ENCODE measurements at regions not wholly inside any gene's neighbourhood (a gene's known extent, or its start where the extent isn't known, plus 50 kb on each side); places are given as distances from the start of the nearest gene placed in this dataset.

DNA sequence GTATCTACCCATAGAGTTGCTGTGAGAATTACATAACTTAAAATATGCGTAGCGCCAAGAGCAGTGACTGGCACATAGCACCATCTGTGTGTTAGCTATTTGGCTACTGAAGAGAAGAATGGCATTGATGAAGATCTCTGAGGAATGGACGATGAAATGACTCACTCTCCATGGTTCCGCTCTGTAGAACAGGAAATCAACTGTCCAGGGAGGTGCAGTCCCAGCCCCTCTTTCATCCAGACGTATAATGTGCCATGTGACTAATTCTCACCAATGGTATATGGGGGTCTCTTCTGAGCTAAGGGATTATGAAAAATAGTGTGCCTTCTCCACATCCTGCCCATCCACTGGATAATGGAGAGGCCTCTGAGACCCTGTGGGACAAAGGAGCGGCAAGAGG lies 254.8 kb downstream of the CYP26B1 start:
- no peak for DNase-seq (ENCODE audit: low read depth in 2 of 2)

DNA sequence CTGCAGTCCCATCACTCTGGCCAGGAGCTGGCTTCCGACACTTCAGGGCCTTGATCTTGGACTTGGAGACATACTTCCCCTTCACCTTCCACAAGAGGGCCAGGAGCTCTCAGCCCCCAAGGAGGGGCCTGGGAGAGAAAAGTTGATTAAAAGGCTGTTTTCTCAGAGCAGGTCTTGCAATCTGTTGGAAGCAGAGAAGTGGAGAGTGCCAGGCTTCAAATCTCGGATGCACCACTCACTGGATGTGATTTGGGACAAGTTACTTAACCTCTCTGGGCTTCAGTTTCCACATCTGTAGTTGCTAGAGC lies 255.3 kb downstream of the CYP26B1 start:
- no peak for DNase-seq (ENCODE audit: low read depth in 2 of 2)

DNA sequence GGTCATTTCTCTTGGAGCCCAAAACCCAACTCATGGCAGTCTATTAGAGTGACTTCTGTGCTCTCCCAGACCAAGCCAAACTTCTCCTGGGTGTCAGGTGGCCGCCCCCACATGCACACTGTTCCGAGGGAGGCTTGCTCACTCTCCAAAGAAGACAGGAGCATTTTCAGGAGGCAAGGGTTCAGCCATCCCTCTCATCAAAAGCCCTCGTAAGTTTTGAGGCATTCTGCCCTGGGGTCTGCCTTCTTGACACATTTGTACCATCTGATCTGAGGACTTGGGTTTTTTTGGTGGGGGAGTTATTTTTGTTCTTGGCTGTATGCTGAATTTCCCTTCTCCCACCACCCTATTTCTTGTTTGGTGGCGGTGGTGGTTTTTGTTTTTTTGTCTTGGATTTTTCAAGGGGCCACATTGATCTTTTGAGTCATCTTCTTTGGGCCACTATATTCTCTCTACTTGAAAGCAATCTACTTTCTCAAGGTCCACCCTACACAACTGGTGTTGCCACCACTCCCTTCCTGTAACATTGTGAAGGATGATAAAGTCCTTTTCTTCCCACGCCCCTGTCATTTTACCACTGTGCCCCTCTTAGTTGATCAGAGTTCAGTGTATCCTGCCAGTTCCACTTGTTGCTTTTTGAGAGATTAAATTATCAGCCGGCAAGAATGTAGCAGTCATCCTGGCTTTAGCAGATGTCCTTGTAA lies 255.8 kb downstream of the CYP26B1 start:
- no peak for DNase-seq (ENCODE audit: low read depth in 2 of 2)

DNA sequence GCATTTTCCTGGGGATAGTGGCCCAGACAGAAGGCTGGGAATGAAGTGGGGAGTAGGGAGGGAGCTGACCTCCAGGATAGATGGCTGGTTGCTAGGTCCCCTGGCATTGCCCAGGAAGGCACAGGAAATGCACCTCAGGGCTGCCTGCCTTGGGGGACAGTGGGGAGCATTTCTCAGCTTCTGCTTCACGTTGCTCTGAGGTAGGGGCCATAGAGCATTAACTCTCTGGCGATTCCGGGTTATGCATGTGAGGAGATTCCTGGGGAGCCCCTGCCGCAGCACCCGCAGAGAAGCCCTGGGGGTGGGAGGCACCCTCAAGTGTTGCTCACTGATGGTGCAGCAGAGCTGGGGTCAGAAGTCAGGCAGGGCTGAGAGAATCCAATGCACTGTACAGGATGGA lies 256.5 kb downstream of the CYP26B1 start:
- no peak for DNase-seq (ENCODE audit: low read depth in 2 of 2)

DNA sequence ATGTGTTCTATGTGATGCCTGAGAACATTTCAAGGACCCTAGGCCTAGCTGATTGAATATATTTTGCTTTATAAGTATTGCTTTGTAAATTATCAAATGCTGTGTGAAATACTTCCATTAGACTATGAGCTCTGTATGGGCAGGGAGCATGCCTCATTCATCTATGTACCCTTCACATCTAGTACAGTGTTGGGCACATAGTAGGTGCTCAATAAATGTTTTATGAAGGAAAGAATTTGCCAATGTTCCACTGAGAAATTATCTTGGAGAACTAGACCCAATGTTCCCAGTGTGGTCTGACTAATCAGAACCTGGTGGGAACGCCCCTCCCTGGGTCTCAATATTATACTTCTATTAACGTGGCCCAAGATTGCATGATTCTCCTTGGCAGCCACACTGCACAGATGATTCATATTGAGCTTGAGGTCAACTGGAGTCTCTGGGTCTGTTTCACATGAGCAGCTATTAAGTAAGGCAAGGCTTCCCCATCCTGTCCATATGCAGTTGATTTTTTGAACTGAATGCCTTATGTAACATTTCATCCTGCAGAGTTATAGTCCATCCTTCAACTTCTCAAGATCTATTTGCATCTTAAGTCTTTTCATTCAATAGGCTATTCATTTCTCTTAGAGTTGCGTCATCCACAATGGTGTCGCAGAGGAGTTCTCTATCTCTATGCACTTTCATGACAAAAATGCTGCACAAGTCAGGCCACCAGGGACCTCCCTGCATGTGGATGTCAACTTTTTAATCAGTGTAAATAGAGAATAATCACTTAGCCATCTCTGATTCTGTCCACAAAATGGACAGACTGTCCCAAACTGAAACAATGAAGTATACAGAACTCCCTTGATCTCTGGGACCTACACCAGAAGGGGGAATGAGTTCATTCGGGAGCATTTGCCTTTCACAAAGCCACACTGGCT lies 257.6 kb downstream of the CYP26B1 start:
- DNase-seq (ENCODE audit: low read depth in 2 of 2), result no peak

GRCh38 chr2:71888751-71889445 lies 258.8 kb downstream of the CYP26B1 start:
- DNase-seq (ENCODE audit: low read depth in 2 of 2), result no peak

GRCh38 chr2:71887196-71887595 lies 260.5 kb downstream of the CYP26B1 start:
- no peak for DNase-seq (ENCODE audit: low read depth in 2 of 2)

DNA sequence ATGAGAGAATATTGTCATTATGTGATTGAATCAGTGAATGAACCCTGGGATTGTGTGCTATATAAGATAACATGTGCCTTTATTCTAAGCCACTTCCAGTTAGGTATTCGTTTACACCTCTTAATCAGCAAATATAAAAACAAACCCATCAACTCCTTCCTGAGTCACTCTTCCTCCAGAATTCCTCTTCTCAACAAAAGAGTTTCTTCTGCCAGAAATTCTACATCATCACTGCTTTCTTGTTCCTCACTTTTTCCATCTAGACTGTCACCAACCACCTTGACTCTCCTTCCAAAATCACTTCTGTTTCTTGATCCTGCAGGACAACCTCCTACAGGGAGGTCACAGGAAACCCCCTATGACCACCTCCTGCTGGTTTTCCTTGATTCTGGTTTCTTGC lies 261.4 kb downstream of the CYP26B1 start:
- peak in 1 of 2 donors; percentile 10 for DNase-seq (ENCODE audit: low read depth in 2 of 2)

DNA sequence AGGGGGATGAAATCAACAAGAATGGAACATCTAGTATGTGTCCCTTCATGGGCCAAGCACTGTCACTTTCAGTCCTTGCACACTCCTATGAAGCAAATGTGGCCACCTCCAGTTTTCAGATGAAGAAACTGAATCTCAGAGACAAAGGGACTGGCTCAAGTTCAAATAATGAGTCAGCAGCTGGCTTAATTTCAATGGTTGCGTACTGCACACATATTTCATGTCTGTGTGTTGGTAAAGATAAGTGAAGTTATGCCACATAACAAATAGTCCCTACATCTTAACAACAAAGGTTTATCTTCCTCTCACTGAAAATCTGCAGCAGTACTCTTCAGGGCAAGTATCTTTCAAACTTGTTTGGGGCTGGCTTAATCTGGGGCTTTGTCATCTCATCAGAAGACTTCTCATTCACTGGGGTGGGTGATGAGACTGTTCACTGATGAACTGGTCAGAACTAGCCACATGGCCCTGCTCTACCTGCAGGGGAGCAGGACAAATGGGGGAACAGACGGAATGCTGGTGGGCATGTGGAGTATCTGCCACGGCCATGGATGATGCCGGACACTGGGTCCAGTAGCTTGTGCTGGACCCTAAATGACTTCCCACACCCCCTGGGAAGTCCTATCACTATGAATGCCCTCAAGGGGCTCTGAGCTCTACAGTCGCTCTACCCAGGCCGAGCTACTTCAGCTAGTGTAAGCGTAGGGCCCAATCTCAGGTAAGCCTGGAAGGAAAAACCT lies 263.2 kb downstream of the CYP26B1 start:
- DNase-seq (ENCODE audit: low read depth in 2 of 2), result peak; percentile 20 to 59

GRCh38 chr2:71882949-71883472 lies 264.7 kb downstream of the CYP26B1 start:
- peak; percentile 54 to 63 for DNase-seq (ENCODE audit: low read depth in 2 of 2)

- no peak for DNase-seq (ENCODE audit: low read depth in 2 of 2)
These were observed 265.3 kb downstream of the CYP26B1 start for GRCh38 chr2:71882236-71882946.

GRCh38 chr2:71880846-71881610 lies 266.6 kb downstream of the CYP26B1 start:
- peak; percentile 7 to 67 for DNase-seq (ENCODE audit: low read depth in 2 of 2)

GRCh38 chr2:71880287-71880686 lies 267.4 kb downstream of the CYP26B1 start:
- no peak for DNase-seq (ENCODE audit: low read depth in 2 of 2)

DNA sequence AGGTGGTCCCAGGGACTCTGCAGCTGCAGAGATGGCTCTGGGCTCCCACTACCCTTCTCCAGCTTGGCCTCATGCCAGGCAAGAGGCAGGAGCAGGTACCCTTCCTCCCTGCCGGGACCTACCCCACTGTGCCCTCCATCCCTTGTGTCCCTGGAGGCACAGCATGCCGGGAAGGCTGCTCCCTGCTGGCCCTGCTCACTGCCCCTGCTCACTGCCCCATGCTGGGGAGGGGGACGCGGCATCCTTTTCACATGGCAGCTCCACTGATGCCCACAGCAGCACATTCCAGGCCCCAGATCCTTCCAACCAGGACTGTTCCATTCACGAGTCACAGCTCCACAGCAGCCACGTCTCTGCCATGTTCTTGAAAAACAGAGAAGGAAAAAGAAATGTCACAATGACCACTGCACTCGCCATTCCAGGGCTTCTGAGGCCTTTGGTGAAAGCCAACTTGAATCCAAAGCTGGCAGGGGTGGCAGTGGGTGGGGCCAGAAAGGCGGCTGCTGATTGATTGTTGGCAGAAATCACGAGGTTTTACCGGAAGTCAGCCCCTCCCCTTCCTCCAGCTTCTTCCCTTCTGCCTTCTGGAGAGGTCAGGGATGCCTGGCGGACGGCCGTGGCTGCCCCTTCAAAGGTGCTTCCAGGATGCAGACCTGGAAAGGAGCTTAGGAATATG lies 268.0 kb downstream of the CYP26B1 start:
- no peak for DNase-seq (ENCODE audit: low read depth in 2 of 2)

- no peak for DNase-seq (ENCODE audit: low read depth in 2 of 2)
These were observed 268.8 kb downstream of the CYP26B1 start for GRCh38 chr2:71878626-71879508.

GRCh38 chr2:71877636-71878035 lies 270.0 kb downstream of the CYP26B1 start:
- no peak for DNase-seq (ENCODE audit: low read depth in 2 of 2)

DNA sequence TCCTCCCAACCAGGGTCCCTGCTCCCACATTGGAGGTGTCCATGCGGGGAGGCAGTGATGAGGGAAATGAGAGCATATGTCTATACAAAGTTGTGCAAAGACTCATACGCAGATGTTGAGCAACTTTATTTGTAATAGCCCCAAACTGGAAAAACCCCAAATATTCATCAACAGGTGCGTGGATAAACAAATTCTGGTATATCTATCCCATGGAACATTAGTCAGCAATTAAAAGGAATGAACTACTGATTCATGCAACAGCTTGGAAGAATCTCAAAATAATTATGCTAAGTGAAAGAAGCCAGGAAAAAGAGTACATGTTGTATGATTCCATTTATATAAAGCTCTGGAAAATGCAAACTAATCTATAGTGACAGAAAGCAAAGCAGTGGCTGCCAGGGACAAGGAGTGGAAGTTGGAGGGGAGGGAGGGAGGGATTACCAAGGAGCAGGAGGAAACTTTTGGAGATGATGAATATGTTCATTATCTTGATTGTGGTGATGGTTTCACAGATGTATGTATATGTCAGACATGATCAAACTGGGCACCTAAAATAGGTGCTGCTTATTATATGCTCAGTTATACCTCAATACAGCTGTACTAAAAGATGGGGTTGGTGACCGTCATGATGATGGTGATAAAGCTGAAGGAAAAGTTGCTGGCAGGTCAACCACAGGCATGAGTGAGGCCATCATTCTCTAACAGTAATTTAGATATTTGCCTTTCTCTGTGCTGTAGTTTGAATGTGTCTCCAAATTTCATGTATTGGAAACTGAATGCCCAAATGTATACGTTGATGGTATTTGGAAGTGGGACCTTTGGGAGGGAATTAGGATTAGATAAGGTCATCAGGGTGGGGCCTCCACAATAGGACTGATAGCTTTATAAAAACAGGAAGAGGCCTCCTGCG lies 270.9 kb downstream of the CYP26B1 start:
- no peak for DNase-seq (ENCODE audit: low read depth in 2 of 2)
